ENCODE measurements at regions not wholly inside any gene's neighbourhood (a gene's known extent, or its start where the extent isn't known, plus 50 kb on each side); places are given as distances from the start of the nearest gene placed in this dataset.

- no peak for TF ChIP-seq EZH2phosphoT487 (IDR thresholded peaks at IDR 0.05; ENCODE audit: low read depth)
- TF ChIP-seq, protein P1, sequence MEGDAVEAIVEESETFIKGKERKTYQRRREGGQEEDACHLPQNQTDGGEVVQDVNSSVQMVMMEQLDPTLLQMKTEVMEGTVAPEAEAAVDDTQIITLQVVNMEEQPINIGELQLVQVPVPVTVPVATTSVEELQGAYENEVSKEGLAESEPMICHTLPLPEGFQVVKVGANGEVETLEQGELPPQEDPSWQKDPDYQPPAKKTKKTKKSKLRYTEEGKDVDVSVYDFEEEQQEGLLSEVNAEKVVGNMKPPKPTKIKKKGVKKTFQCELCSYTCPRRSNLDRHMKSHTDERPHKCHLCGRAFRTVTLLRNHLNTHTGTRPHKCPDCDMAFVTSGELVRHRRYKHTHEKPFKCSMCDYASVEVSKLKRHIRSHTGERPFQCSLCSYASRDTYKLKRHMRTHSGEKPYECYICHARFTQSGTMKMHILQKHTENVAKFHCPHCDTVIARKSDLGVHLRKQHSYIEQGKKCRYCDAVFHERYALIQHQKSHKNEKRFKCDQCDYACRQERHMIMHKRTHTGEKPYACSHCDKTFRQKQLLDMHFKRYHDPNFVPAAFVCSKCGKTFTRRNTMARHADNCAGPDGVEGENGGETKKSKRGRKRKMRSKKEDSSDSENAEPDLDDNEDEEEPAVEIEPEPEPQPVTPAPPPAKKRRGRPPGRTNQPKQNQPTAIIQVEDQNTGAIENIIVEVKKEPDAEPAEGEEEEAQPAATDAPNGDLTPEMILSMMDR (IDR thresholded peaks at IDR 0.05; ENCODE audit: low read depth, low read length), result no peak
- Histone ChIP-seq H3K9me3 (ENCODE audit: insufficient read depth, low read length) (no peaks in the 10 kb centered on the region), H3K4me3 (ENCODE audit: low read length) (no peak overlapping the region), H3K27ac (ENCODE audit: low read length) (no peak overlapping the region), H4K20me1 (ENCODE audit: insufficient read depth, low read length) (no peaks in the 10 kb centered on the region), H3K79me2 (ENCODE audit: low read length) (no peaks in the 10 kb centered on the region), H3K36me3 (replicated peaks; ENCODE audit: low read depth, low read length) (no peaks in the 10 kb centered on the region), H3K4me2 (ENCODE audit: low read length) (no peak overlapping the region), H2AFZ (ENCODE audit: low read depth, low read length) (no peak overlapping the region), H3K27me3 (ENCODE audit: low read depth, low read length) (no peaks in the 10 kb centered on the region), H3K4me1 (ENCODE audit: low read length) (no peaks in the 10 kb centered on the region), H3K9ac (ENCODE audit: low read length) (no peak overlapping the region)
Observed at GRCh38 chr9:129342591-129343423, 164.7 kb upstream of the IER5L start.

DNA sequence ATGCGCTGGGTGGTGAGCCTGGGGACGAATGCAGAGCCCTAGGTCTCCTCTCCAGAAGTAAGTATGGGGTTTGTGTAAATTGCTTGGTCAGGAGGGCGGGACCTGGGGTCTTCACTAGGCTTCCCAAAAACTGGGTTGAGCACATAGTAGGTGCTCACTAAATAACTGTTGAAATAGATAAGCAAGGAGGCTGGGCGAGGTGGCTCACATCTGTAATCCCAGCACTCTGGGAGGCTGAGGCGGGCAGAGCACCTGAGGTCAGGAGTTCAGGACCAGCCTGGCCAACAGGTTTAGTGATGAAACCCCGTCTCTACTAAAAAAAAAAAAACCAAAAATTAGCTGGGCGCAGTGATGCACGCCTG, 163.9 kb upstream of the IER5L start:
- no peak overlapping the region for H3K27ac ChIP-seq (ENCODE audit: low read length)
- H3K4me2 ChIP-seq (ENCODE audit: low read length), result no peak overlapping the region
- H3K79me2 ChIP-seq (ENCODE audit: low read length), result no peaks in the 10 kb centered on the region
- no peaks in the 10 kb centered on the region for H3K27me3 ChIP-seq (ENCODE audit: low read depth, low read length)
- no peak for TF ChIP-seq EZH2phosphoT487 (IDR thresholded peaks at IDR 0.05; ENCODE audit: low read depth)
- TF ChIP-seq, protein P1 (IDR thresholded peaks at IDR 0.05; ENCODE audit: low read depth, low read length), result no peak
- no peaks in the 10 kb centered on the region for H3K4me1 ChIP-seq (ENCODE audit: low read length)
- no peaks in the 10 kb centered on the region for H4K20me1 ChIP-seq (ENCODE audit: insufficient read depth, low read length)
- H2AFZ ChIP-seq (ENCODE audit: low read depth, low read length), result no peak overlapping the region
- H3K4me3 ChIP-seq (ENCODE audit: low read length), result no peak overlapping the region
- H3K36me3 ChIP-seq (replicated peaks; ENCODE audit: low read depth, low read length), result no peaks in the 10 kb centered on the region
- no peak overlapping the region for H3K9ac ChIP-seq (ENCODE audit: low read length)
- H3K9me3 ChIP-seq (ENCODE audit: insufficient read depth, low read length), result no peaks in the 10 kb centered on the region

- Histone ChIP-seq H3K27ac (ENCODE audit: low read length) (no peak overlapping the region), H3K9ac (ENCODE audit: low read length) (no peak overlapping the region), H3K36me3 (replicated peaks; ENCODE audit: low read depth, low read length) (no peaks in the 10 kb centered on the region), H3K9me3 (ENCODE audit: insufficient read depth, low read length) (no peaks in the 10 kb centered on the region), H3K27me3 (ENCODE audit: low read depth, low read length) (no peaks in the 10 kb centered on the region), H3K4me3 (ENCODE audit: low read length) (no peak overlapping the region), H3K4me2 (ENCODE audit: low read length) (no peak overlapping the region), H3K79me2 (ENCODE audit: low read length) (no peaks in the 10 kb centered on the region), H3K4me1 (ENCODE audit: low read length) (no peaks in the 10 kb centered on the region), H2AFZ (ENCODE audit: low read depth, low read length) (no peak overlapping the region), H4K20me1 (ENCODE audit: insufficient read depth, low read length) (no peaks in the 10 kb centered on the region)
- TF ChIP-seq, protein P1 (IDR thresholded peaks at IDR 0.05; ENCODE audit: low read depth, low read length), result no peak
- TF ChIP-seq EZH2phosphoT487 (IDR thresholded peaks at IDR 0.05; ENCODE audit: low read depth), result no peak
Observed at GRCh38 chr9:129341171-129341986, 163.3 kb upstream of the IER5L start.

DNA sequence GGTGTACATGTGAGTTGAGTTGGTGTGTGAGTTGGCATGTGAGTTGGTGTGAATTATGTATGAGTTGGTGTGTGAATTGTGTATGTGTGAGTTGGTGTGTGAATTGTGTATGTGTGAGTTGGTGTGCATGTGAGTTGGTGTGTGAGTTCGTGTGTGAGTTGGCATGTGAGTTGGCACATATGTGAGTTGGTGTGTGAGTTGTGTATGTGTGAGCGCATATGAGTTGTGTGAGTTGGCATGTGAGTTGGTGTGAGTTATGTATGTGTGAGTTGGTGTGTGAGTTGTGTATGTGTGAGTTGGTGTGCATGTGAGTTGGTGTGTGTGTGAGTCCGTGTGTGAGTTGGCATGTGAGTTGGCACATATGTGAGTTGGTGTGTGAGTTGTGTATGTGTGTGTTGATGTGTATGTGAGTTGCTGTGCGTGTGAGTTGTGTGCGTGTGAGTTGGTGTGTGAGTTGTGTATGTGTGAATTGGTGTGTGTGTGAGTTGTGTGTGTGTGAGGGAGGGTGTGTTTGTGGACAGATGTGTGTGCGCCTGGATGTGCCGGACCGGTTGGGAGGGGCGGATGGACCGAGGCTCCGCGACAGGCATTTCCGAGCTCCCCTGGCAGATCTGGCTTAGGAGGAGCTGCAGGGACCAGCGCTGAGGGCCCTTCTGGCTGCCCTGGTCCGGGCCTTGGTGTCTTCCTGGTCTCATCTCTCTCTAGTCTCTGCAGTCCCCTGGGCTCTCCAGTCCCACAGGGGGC, 162.5 kb upstream of the IER5L start:
- H4K20me1 ChIP-seq (ENCODE audit: insufficient read depth, low read length), result no peaks in the 10 kb centered on the region
- H3K79me2 ChIP-seq (ENCODE audit: low read length), result no peaks in the 10 kb centered on the region
- H3K36me3 ChIP-seq (replicated peaks; ENCODE audit: low read depth, low read length), result no peaks in the 10 kb centered on the region
- TF ChIP-seq, protein P1 (IDR thresholded peaks at IDR 0.05; ENCODE audit: low read depth, low read length), result no peak
- TF ChIP-seq EZH2phosphoT487 (IDR thresholded peaks at IDR 0.05; ENCODE audit: low read depth), result no peak
- no peak overlapping the region for H3K27ac ChIP-seq (ENCODE audit: low read length)
- H3K4me1 ChIP-seq (ENCODE audit: low read length), result no peaks in the 10 kb centered on the region
- no peak overlapping the region for H3K4me2 ChIP-seq (ENCODE audit: low read length)
- no peaks in the 10 kb centered on the region for H3K27me3 ChIP-seq (ENCODE audit: low read depth, low read length)
- H3K9me3 ChIP-seq (ENCODE audit: insufficient read depth, low read length), result no peaks in the 10 kb centered on the region
- H3K4me3 ChIP-seq (ENCODE audit: low read length), result no peak overlapping the region
- no peak overlapping the region for H2AFZ ChIP-seq (ENCODE audit: low read depth, low read length)
- H3K9ac ChIP-seq (ENCODE audit: low read length), result no peak overlapping the region
